Natural killer cell (primary cell): ENCODE measurements at regions not wholly inside any gene's neighbourhood (a gene's known extent, or its start where the extent isn't known, plus 50 kb on each side); places are given as distances from the start of the nearest gene placed in this dataset.

ENCODE experiments used
- ATAC-seq, 3 donors: fragments of 150-1000 bp in 2 of 3; fragments of 200-7000 bp in 1 of 3; cut with Tn5 transposase; 1 replicate in 1 of 3; 2 replicates in 2 of 3; pipeline ENCODE4 v1.10.0; 2021; ENCODE audit warnings: mild to moderate bottlenecking in 2 of 3, moderate library complexity in 2 of 3
- DNase-seq, 2 donors: peaks; one replicate each; pipeline versions ENCODE4 v3.0.0 to v3.0.0-alpha.2; 2013 to 2021; ENCODE audit warnings: mixed read lengths in 1 of 2
- H3K27ac ChIP-seq: one replicate; pipeline ENCODE4 v1.5.1; 2013; ENCODE audit warnings: mild to moderate bottlenecking, low read length
- H3K27me3 ChIP-seq: one replicate; pipeline ENCODE4 v1.6.1; 2013; ENCODE audit warnings: low read length; ENCODE audit not compliant: control insufficient read depth, insufficient read depth
- H3K36me3 ChIP-seq: one replicate; pipeline ENCODE4 v1.6.1; 2013; ENCODE audit warnings: low read length; ENCODE audit not compliant: control insufficient read depth, insufficient read depth
- H3K4me1 ChIP-seq: one replicate; pipeline ENCODE4 v1.6.1; 2013; ENCODE audit warnings: low read length; ENCODE audit not compliant: control insufficient read depth, insufficient read depth
- H3K4me3 ChIP-seq: one replicate; pipeline ENCODE4 v1.5.1; 2013; ENCODE audit warnings: low read length
- H3K9me3 ChIP-seq: one replicate; pipeline ENCODE4 v1.6.1; 2013; ENCODE audit warnings: low read length; ENCODE audit not compliant: control insufficient read depth, insufficient read depth
- H3K27ac Mint-ChIP-seq, 2 donors: one replicate each; pipeline ENCODE4 v1.8.0; 2022; ENCODE audit warnings: mild to moderate bottlenecking in 2 of 2, mixed read lengths in 2 of 2, moderate library complexity in 1 of 2
- H3K27me3 Mint-ChIP-seq, 2 donors: one replicate each; pipeline ENCODE4 v1.8.0; 2022; ENCODE audit warnings: low read depth in 2 of 2, mixed read lengths in 2 of 2
- H3K36me3 Mint-ChIP-seq: one replicate; pipeline ENCODE4 v1.8.0; 2022; ENCODE audit warnings: mixed read lengths
- H3K4me1 Mint-ChIP-seq, 2 donors: one replicate each; pipeline ENCODE4 v1.8.0; 2022; ENCODE audit warnings: mixed read lengths in 2 of 2
- H3K4me3 Mint-ChIP-seq: one replicate; pipeline ENCODE4 v1.8.0; 2022; ENCODE audit warnings: mild to moderate bottlenecking, moderate library complexity, mixed read lengths
- H3K9me3 Mint-ChIP-seq, 2 donors: one replicate each; pipeline ENCODE4 v1.8.0; 2022; ENCODE audit warnings: mixed read lengths in 2 of 2
- CTCF ChIP-seq: fragments of 200-600 bp; IDR thresholded peaks from one replicate; pipeline ENCODE4 v1.8.0; 2022; ENCODE audit warnings: antibody characterized with exemption
- WGBS: methylation state at CpG from one replicate; pipeline ENCODE4 v1.1.7; 2013; ENCODE audit warnings: missing lambda C conversion rate; ENCODE audit not compliant: insufficient coverage; 5-methylcytosine and 5-hydroxymethylcytosine counted together
- intact Hi-C: fragments of 100-400 bp; cut with micrococcal nuclease; formaldehyde crosslinking; loops from one replicate; pipeline ENCODE4 v1.14.2; 2022

GRCh38 chr20:48571949-48572847, 255.6 kb downstream of the PREX1 start:
- H3K4me1 Mint-ChIP-seq: no peaks in the 10 kb centered on the region
- no peak for TF ChIP-seq CTCF
- intact Hi-C loops: no loop called here
- H3K27ac ChIP-seq: no peak overlapping the region
- no peaks in the 10 kb centered on the region for H3K9me3 Mint-ChIP-seq
- no peaks in the 10 kb centered on the region for H3K27me3 ChIP-seq
- DNase-seq: no peak
- ATAC-seq: no peak
- no peak overlapping the region for H3K4me3 Mint-ChIP-seq
- no peak overlapping the region for H3K27ac Mint-ChIP-seq
- H3K36me3 Mint-ChIP-seq: no peaks in the 10 kb centered on the region
- H3K4me1 ChIP-seq: no peaks in the 10 kb centered on the region
- 85% methylated on average over 12 of the region's 14 CpGs for WGBS
- peaks cover 5 to 6% of the 10 kb centered on the region in 2 donors for H3K27me3 Mint-ChIP-seq
- no peaks in the 10 kb centered on the region for H3K36me3 ChIP-seq
- H3K9me3 ChIP-seq: no peaks in the 10 kb centered on the region
- no peak overlapping the region for H3K4me3 ChIP-seq

DNA sequence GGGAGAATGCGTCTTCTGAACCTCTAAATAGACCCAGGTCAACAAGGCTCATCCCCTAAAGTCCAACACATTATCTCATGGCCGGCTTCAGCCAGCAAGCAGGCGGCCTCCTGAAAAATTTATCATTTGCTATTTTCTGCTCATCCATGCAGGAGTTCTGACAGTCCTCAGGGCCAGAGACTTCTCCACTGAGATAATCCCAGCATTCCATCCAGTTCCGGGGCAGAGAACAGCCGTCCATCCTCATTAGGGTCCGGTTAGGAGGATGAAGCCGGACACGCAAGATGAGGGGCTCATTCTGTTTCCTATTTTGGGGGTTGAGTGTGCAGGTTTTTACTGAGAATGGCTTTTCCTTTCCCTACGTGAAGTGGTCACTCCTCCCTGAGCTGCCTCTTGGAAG, 258.1 kb downstream of the PREX1 start:
- Mint-ChIP-seq H3K27me3 (peaks cover 11 to 12% of the 10 kb centered on the region in 2 donors), H3K4me3 (no peak overlapping the region), H3K4me1 (no peaks in the 10 kb centered on the region), H3K36me3 (no peaks in the 10 kb centered on the region), H3K27ac (no peak overlapping the region), H3K9me3 (no peaks in the 10 kb centered on the region)
- Histone ChIP-seq H3K27ac (no peak overlapping the region), H3K27me3 (no peaks in the 10 kb centered on the region), H3K4me3 (no peak overlapping the region), H3K4me1 (no peaks in the 10 kb centered on the region), H3K9me3 (no peaks in the 10 kb centered on the region), H3K36me3 (no peaks in the 10 kb centered on the region)
- WGBS: 84% methylated on average over 8 of the region's 9 CpGs
- DNase-seq: no peak
- TF ChIP-seq CTCF: no peak
- intact Hi-C loops: no loop called here
- no peak for ATAC-seq

DNA sequence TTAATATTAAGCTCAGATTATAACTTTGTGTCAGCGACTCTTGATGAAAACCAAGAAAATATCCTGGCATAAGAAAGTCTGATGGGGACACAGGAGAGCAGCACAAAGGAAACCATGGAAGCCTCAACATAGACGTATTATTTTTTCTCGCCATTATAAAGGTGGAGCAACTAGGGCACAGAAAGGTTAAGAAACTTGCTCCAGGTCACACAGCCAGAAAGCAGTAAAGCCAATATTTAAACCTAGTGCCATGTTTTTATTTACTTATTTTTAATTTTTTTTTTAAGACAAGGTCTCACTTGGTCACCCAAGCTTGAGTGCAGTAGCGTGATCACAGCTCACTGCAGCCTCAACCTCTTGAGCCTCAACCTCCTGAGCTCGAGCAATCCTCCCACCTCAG, 259.3 kb downstream of the PREX1 start:
- no peaks in the 10 kb centered on the region for H3K27me3 ChIP-seq
- Mint-ChIP-seq H3K36me3 (no peaks in the 10 kb centered on the region), H3K9me3 (no peaks in the 10 kb centered on the region), H3K27ac (no peak overlapping the region), H3K27me3 (peaks cover 10 to 12% of the 10 kb centered on the region in 2 donors), H3K4me1 (no peaks in the 10 kb centered on the region), H3K4me3 (no peak overlapping the region)
- H3K36me3 ChIP-seq: no peaks in the 10 kb centered on the region
- no peaks in the 10 kb centered on the region for H3K4me1 ChIP-seq
- no peak for TF ChIP-seq CTCF
- intact Hi-C loops: no loop called here
- H3K9me3 ChIP-seq: no peaks in the 10 kb centered on the region
- H3K4me3 ChIP-seq: no peak overlapping the region
- 85% methylated on average over 5 of the region's 5 CpGs for WGBS
- ATAC-seq (no peak), DNase-seq (no peak)
- no peak overlapping the region for H3K27ac ChIP-seq

DNA sequence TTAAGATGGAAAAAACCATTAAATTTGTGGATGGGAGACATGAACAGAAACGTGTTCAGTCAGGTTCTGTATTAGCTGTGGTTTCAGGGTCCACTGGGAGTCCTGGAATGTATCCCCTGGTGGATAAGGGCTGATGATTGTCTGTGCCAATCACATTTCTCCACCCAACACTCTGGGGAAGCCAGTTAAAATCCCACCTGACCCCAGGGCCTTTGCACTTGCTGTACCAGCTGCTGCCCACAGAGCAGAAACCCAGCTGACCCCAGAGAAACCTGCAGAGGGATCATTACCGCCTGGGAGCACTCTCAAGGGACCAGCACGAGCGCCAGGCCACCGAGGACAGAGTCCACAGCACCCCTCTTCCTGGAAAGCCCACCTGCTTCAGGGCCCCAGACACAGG, 260.7 kb downstream of the PREX1 start:
- 61% methylated on average over 5 of the region's 5 CpGs for WGBS
- no peak overlapping the region for H3K27ac Mint-ChIP-seq

More for the DNA sequence above, 260.7 kb downstream of the PREX1 start:
- Mint-ChIP-seq H3K9me3 (no peaks in the 10 kb centered on the region), H3K4me1 (no peaks in the 10 kb centered on the region), H3K36me3 (no peaks in the 10 kb centered on the region), H3K4me3 (no peak overlapping the region), H3K27me3 (peaks cover 10 to 12% of the 10 kb centered on the region in 2 donors)
- no peak for TF ChIP-seq CTCF
- H3K9me3 ChIP-seq: no peaks in the 10 kb centered on the region
- no peaks in the 10 kb centered on the region for H3K36me3 ChIP-seq
- no peak for DNase-seq
- intact Hi-C loops: no loop called here
- no peak overlapping the region for H3K27ac ChIP-seq
- no peaks in the 10 kb centered on the region for H3K27me3 ChIP-seq
- no peak overlapping the region for H3K4me3 ChIP-seq
- H3K4me1 ChIP-seq: no peaks in the 10 kb centered on the region
- no peak for ATAC-seq
